ENCODE measurements at regions not wholly inside any gene's neighbourhood (a gene's known extent, or its start where the extent isn't known, plus 50 kb on each side); places are given as distances from the start of the nearest gene placed in this dataset.
A peak's percentile ranks its signal among the peaks of the same experiment; 100 is the strongest.

DNA sequence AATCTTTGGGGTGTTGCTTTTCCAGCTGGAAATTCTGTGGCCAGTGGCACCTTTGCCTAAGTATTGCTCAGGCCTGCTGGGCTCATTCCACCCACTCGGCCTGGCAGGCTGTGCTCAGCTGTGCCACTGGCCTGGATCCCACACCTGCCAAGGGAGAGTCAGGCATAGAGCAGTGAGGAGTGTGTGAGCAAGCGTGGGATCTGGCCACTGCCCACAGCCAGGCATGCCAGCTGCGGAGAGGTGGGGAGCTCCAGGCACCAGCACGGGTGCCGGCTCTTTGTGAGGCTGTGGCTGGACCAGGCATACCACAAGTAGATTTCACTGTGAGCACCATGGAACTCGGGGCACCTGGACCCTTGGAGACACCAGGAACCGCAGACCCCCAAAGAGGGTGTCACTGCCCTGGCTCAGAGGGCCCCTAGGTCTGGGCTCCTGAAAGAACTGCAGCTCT is 118.1 kb upstream of the MAP2 start:
- H3K23ac ChIP-seq (ENCODE audit: insufficient read length) = no peak overlapping the region
- WGBS, 2 experiments (ENCODE audit: extremely low coverage in 1 of 2, insufficient coverage in 1 of 2, insufficient read length in 1 of 2, insufficient replicate concordance in 2 of 2, low coverage in 1 of 2, low lambda C conversion rate in 2 of 2, missing lambda C conversion rate in 1 of 2) = 90% methylated on average over 7 of the region's 7 CpGs; no CpG with 5 or more reads in 1 of the 2 experiments

More for the DNA sequence above, 118.1 kb upstream of the MAP2 start:
- TF ChIP-seq MAX (IDR thresholded peaks at IDR 0.05) (0 out of 2 replicates have a peak, but pooled peaks have one; percentile 17), CEBPB (IDR thresholded peaks at IDR 0.05; ENCODE audit: low read depth, low read length) (no peak), BACH1 (IDR thresholded peaks at IDR 0.05; ENCODE audit: low read length) (no peak), CHD2 (IDR thresholded peaks at IDR 0.05; ENCODE audit: low read length) (no peak), CREB1 (IDR thresholded peaks at IDR 0.05) (no peak), POLR2AphosphoS5 (IDR thresholded peaks at IDR 0.05; ENCODE audit: low read depth, low read length) (peak; percentile 88), CHD1 (IDR thresholded peaks at IDR 0.05; ENCODE audit: low read depth, low read length) (no peak), POLR2A (IDR thresholded peaks at IDR 0.05; ENCODE audit: control extremely low read depth in 1 of 2, low read depth in 2 of 2, low read length in 2 of 2) (peak in 1 of 2 experiments; percentile 64; a peak in 1 of 3 replicates), TAF7 (optimal IDR thresholded peaks at IDR 0.05; ENCODE audit: borderline replicate concordance, low read depth, low read length) (no peak)
- no peak for FAIRE-seq
- H2BK20ac ChIP-seq (ENCODE audit: low read length) = peak overlapping the region; percentile 91; the same call in 1 of the 2 replicates
- H3K27ac ChIP-seq (ENCODE audit: low read depth, low read length) = peak overlapping the region; percentile 63; the same call in 1 of the 2 replicates
- H3K9me3 ChIP-seq (ENCODE audit: insufficient read depth in 2 of 2, low read depth in 1 of 2, low read length in 1 of 2) = peaks cover 0 to 4% of the 10 kb centered on the region in 2 experiments; a peak in 2 of 4 replicates
- no peak overlapping the region for H2BK15ac ChIP-seq (ENCODE audit: low read length)
- H3K56ac ChIP-seq (replicated peaks; ENCODE audit: insufficient read length, low read depth, low read length) = peak overlapping the region; percentile 69
- peaks cover 2 to 22% of the 10 kb centered on the region in 2 experiments; a peak in 3 of 4 replicates for H3K79me2 ChIP-seq (ENCODE audit: control insufficient read depth in 1 of 2, insufficient read depth in 2 of 2, low read length in 2 of 2)
- peak overlapping the region; percentile 99 for H2BK5ac ChIP-seq (ENCODE audit: low read depth, low read length)
- H3K4me3 ChIP-seq (ENCODE audit: extremely low read depth in 1 of 4, insufficient read depth in 2 of 4, low read depth in 3 of 4, low read length in 4 of 4) = peak overlapping the region in 1 of 4 experiments; percentile 46; a peak in 1 of 8 replicates
- 0 out of 4 replicates have a peak overlapping the region, but pooled peaks of 1 of the 2 experiments have one; percentile 16 for H3K4me2 ChIP-seq (ENCODE audit: insufficient read depth in 1 of 2, low read depth in 2 of 2, low read length in 2 of 2)
- no peak overlapping the region for H2AK5ac ChIP-seq (ENCODE audit: low read depth, low read length)
- no peaks in the 10 kb centered on the region; the same call in 1 of the 2 replicates for H3K23me2 ChIP-seq (ENCODE audit: low read depth, low read length)
- H2AFZ ChIP-seq (ENCODE audit: low read length) = no peak overlapping the region
- ChIA-PET POLR2A (ENCODE audit: partially characterized antibody) (interaction anchor here (0.6 to 4.6 kb wide), 13 partner anchors 8 to 1054 kb away, joined by 3 to 16 read pairs (median 4); partner anchors contain the start of gene PTH2R), CTCF (ENCODE audit: partially characterized antibody) (interaction anchor here (0.7 to 2.2 kb wide), 3 partner anchors 25 to 916 kb away, joined by 3 to 7 read pairs (median 4); no protein-coding TSS in a partner anchor)
- H2BK120ac ChIP-seq (replicated peaks; ENCODE audit: low read depth, low read length) = peak overlapping the region; percentile 0
- H4K5ac ChIP-seq (ENCODE audit: insufficient read length, low read depth, low read length) = peak overlapping the region; percentile 86
- peaks cover 0 to 3% of the 10 kb centered on the region in 2 experiments for H4K20me1 ChIP-seq (replicated peaks in 1 of 2; ENCODE audit: control insufficient read depth in 1 of 2, insufficient read depth in 2 of 2, low read length in 2 of 2)
- no peaks in the 10 kb centered on the region for H3K79me1 ChIP-seq (ENCODE audit: low read depth, low read length)
- no peak overlapping the region for H3K9ac ChIP-seq (replicated peaks in 1 of 4; ENCODE audit: extremely low read depth in 1 of 4, low read depth in 3 of 4, low read length in 3 of 4)
- H3K4me1 ChIP-seq (replicated peaks in 1 of 4; ENCODE audit: control insufficient read depth in 3 of 4, insufficient read depth in 4 of 4, low read length in 3 of 4) = peaks cover 0 to 14% (median 8%) of the 10 kb centered on the region in 4 experiments; a peak in 3 of 7 replicates
- no peaks in the 10 kb centered on the region for H3K27me3 ChIP-seq (replicated peaks in 1 of 4; ENCODE audit: control insufficient read depth in 3 of 4, extremely low read depth in 1 of 4, insufficient read depth in 3 of 4, low read length in 3 of 4)
- H2BK12ac ChIP-seq (ENCODE audit: low read depth, low read length) = peak overlapping the region; percentile 79; the same call in 1 of the 2 replicates
- H4K8ac ChIP-seq (ENCODE audit: extremely low read depth, insufficient read depth, low read length) = peak overlapping the region; percentile 28
- H3K14ac ChIP-seq (ENCODE audit: insufficient read length) = no peak overlapping the region
- peak overlapping the region; percentile 91 for H3K4ac ChIP-seq (replicated peaks; ENCODE audit: insufficient read length, low read depth, low read length)
- peak overlapping the region; percentile 91 for H3K18ac ChIP-seq (ENCODE audit: extremely low read depth, low read length)
- H4K91ac ChIP-seq (replicated peaks; ENCODE audit: insufficient read length, low read length) = peak overlapping the region; percentile 99
- peaks cover 4 to 60% (median 27%) of the 10 kb centered on the region in 4 experiments for H3K36me3 ChIP-seq (ENCODE audit: control insufficient read depth in 2 of 4, insufficient read depth in 4 of 4, low read length in 3 of 4)
- DNase-seq (ENCODE audit: low read depth in 1 of 2, low spot score in 2 of 2) = no peak
